ENCODE measurements at regions not wholly inside any gene's neighbourhood (a gene's known extent, or its start where the extent isn't known, plus 50 kb on each side); places are given as distances from the start of the nearest gene placed in this dataset.

- Histone ChIP-seq H3K27ac (ENCODE audit: low read depth, low read length) (no peak overlapping the region), H3K27me3 (ENCODE audit: control insufficient read depth, low read length) (peaks cover 9% of the 10 kb centered on the region; the same call in 1 of the 2 replicates), H3K36me3 (ENCODE audit: control insufficient read depth, low read length) (no peaks in the 10 kb centered on the region), H3K4me1 (ENCODE audit: control insufficient read depth, low read length) (no peaks in the 10 kb centered on the region), H4K20me1 (ENCODE audit: control insufficient read depth, insufficient read depth, low read depth, low read length) (no peaks in the 10 kb centered on the region), H3K9me3 (ENCODE audit: control insufficient read depth, insufficient read depth, low read length) (no peaks in the 10 kb centered on the region), H3F3A (ENCODE audit: control insufficient read depth, insufficient read depth) (no peaks in the 10 kb centered on the region), H3K4me2 (ENCODE audit: low read length) (no peak overlapping the region), H3K79me2 (ENCODE audit: control insufficient read depth, low read length) (no peaks in the 10 kb centered on the region), H3K4me3 (ENCODE audit: low read length) (no peak overlapping the region), H3K9me2 (replicated peaks; ENCODE audit: control insufficient read depth, low read length) (no peaks in the 10 kb centered on the region)
- TF ChIP-seq EZH2phosphoT487 (IDR thresholded peaks at IDR 0.05; ENCODE audit: borderline replicate concordance, low read length) (no peak), CTCF (IDR thresholded peaks at IDR 0.05; ENCODE audit: low read depth, low read length, poor library complexity, severe bottlenecking) (no peak)
These were observed 138.2 kb downstream of the UNC5CL start for GRCh38 chr6:40900791-40901190.

- Histone ChIP-seq H3K9me3 (ENCODE audit: control insufficient read depth, insufficient read depth, low read length) (no peaks in the 10 kb centered on the region), H3K79me2 (ENCODE audit: control insufficient read depth, low read length) (no peaks in the 10 kb centered on the region), H3K4me2 (ENCODE audit: low read length) (no peak overlapping the region), H3K9me2 (replicated peaks; ENCODE audit: control insufficient read depth, low read length) (no peaks in the 10 kb centered on the region), H3K27ac (ENCODE audit: low read depth, low read length) (no peak overlapping the region), H3F3A (ENCODE audit: control insufficient read depth, insufficient read depth) (no peaks in the 10 kb centered on the region), H3K4me1 (ENCODE audit: control insufficient read depth, low read length) (no peaks in the 10 kb centered on the region), H3K4me3 (ENCODE audit: low read length) (no peak overlapping the region), H4K20me1 (ENCODE audit: control insufficient read depth, insufficient read depth, low read depth, low read length) (no peaks in the 10 kb centered on the region), H3K27me3 (ENCODE audit: control insufficient read depth, low read length) (peaks cover 9% of the 10 kb centered on the region; the same call in 1 of the 2 replicates), H3K36me3 (ENCODE audit: control insufficient read depth, low read length) (no peaks in the 10 kb centered on the region)
- TF ChIP-seq CTCF (IDR thresholded peaks at IDR 0.05; ENCODE audit: low read depth, low read length, poor library complexity, severe bottlenecking), result no peak
- no peak for TF ChIP-seq EZH2phosphoT487 (IDR thresholded peaks at IDR 0.05; ENCODE audit: borderline replicate concordance, low read length)
These were observed 139.3 kb downstream of the UNC5CL start for GRCh38 chr6:40899684-40900155.

- no peak overlapping the region for H3K4me3 ChIP-seq (ENCODE audit: low read length)
- no peak overlapping the region for H3K27ac ChIP-seq (ENCODE audit: low read depth, low read length)
- no peak overlapping the region for H3K4me2 ChIP-seq (ENCODE audit: low read length)
- TF ChIP-seq EZH2phosphoT487 (IDR thresholded peaks at IDR 0.05; ENCODE audit: borderline replicate concordance, low read length), result no peak
- H3K4me1 ChIP-seq (ENCODE audit: control insufficient read depth, low read length), result no peaks in the 10 kb centered on the region
- H3K36me3 ChIP-seq (ENCODE audit: control insufficient read depth, low read length), result no peaks in the 10 kb centered on the region
- no peaks in the 10 kb centered on the region for H3K9me2 ChIP-seq (replicated peaks; ENCODE audit: control insufficient read depth, low read length)
- no peaks in the 10 kb centered on the region for H3K9me3 ChIP-seq (ENCODE audit: control insufficient read depth, insufficient read depth, low read length)
- peaks cover 6% of the 10 kb centered on the region; the same call in 1 of the 2 replicates for H3K27me3 ChIP-seq (ENCODE audit: control insufficient read depth, low read length)
- no peaks in the 10 kb centered on the region for H4K20me1 ChIP-seq (ENCODE audit: control insufficient read depth, insufficient read depth, low read depth, low read length)
- H3F3A ChIP-seq (ENCODE audit: control insufficient read depth, insufficient read depth), result no peaks in the 10 kb centered on the region
- H3K79me2 ChIP-seq (ENCODE audit: control insufficient read depth, low read length), result no peaks in the 10 kb centered on the region
These were observed 140.9 kb downstream of the UNC5CL start for GRCh38 chr6:40898073-40898472.

GRCh38 chr6:40897390-40898003 is 141.5 kb downstream of the UNC5CL start:
- Histone ChIP-seq H4K20me1 (ENCODE audit: control insufficient read depth, insufficient read depth, low read depth, low read length) (no peaks in the 10 kb centered on the region), H3F3A (ENCODE audit: control insufficient read depth, insufficient read depth) (no peaks in the 10 kb centered on the region), H3K4me2 (ENCODE audit: low read length) (no peak overlapping the region), H3K36me3 (ENCODE audit: control insufficient read depth, low read length) (no peaks in the 10 kb centered on the region), H3K4me1 (ENCODE audit: control insufficient read depth, low read length) (no peaks in the 10 kb centered on the region), H3K79me2 (ENCODE audit: control insufficient read depth, low read length) (no peaks in the 10 kb centered on the region), H3K4me3 (ENCODE audit: low read length) (no peak overlapping the region), H3K27ac (ENCODE audit: low read depth, low read length) (no peak overlapping the region), H3K9me3 (ENCODE audit: control insufficient read depth, insufficient read depth, low read length) (no peaks in the 10 kb centered on the region), H3K27me3 (ENCODE audit: control insufficient read depth, low read length) (peaks cover 6% of the 10 kb centered on the region; the same call in 1 of the 2 replicates), H3K9me2 (replicated peaks; ENCODE audit: control insufficient read depth, low read length) (no peaks in the 10 kb centered on the region)
- TF ChIP-seq CTCF (IDR thresholded peaks at IDR 0.05; ENCODE audit: low read depth, low read length, poor library complexity, severe bottlenecking) (no peak), EZH2phosphoT487 (IDR thresholded peaks at IDR 0.05; ENCODE audit: borderline replicate concordance, low read length) (no peak)

Data from DOHH2 (cell line).